Panc1 (cell line): ENCODE measurements at regions not wholly inside any gene's neighbourhood (a gene's known extent, or its start where the extent isn't known, plus 50 kb on each side); places are given as distances from the start of the nearest gene placed in this dataset.

Experiments used
- ATAC-seq: fragments of 200-7000 bp; cut with Tn5 transposase; 2 replicates; pipeline ENCODE4 v1.9.1; 2020; ENCODE audit warnings: mild to moderate bottlenecking, moderate library complexity
- BruUV-seq: library from RNA; stranded (reverse); fragments of 400-500 nt; replicated peaks from 2 replicates; lab custom pipeline; 2021; lab: Mats Ljungman, UMichigan
- CTCF ChIA-PET: fragments of 300-600 bp; sonication (Branson Sonifier 250); formaldehyde crosslinking; loops from one replicate; lab custom pipeline; 2022; ENCODE audit warnings: antibody characterized with exemption; lab: Charles Lee
- POLR2A ChIA-PET: fragments of 300-600 bp; sonication (Branson Sonifier 250); formaldehyde crosslinking; loops from one replicate; lab custom pipeline; 2022; ENCODE audit warnings: antibody characterized with exemption; lab: Charles Lee
- DNase-seq: peaks from one replicate; pipeline ENCODE4 v3.0.0-alpha.2; 2010; ENCODE audit warnings: low read depth, low spot score
- H3K27ac ChIP-seq: 2 replicates; pipeline ENCODE4 v1.5.1; 2011; ENCODE audit warnings: mild to moderate bottlenecking, low read length, inconsistent platforms
- H3K27me3 ChIP-seq: fragments of 200-500 bp; sonication (Bioruptor generic); 2 replicates; pipeline ENCODE4 v1.6.0; 2014; ENCODE audit warnings: low read length, inconsistent platforms; ENCODE audit not compliant: control insufficient read depth, insufficient read depth
- H3K36me3 ChIP-seq: fragments of 200-500 bp; sonication (Bioruptor generic); 2 replicates; pipeline ENCODE4 v1.5.1; 2014; ENCODE audit warnings: inconsistent platforms, mild to moderate bottlenecking, low read length, moderate library complexity; ENCODE audit not compliant: control insufficient read depth, insufficient read depth
- H3K4me1 ChIP-seq: 2 replicates; pipeline ENCODE4 v1.5.1; 2011; ENCODE audit warnings: inconsistent platforms, mild to moderate bottlenecking, low read length, moderate library complexity; ENCODE audit not compliant: control insufficient read depth, insufficient read depth
- H3K4me3 ChIP-seq, 2 experiments: 2 replicates each; pipeline ENCODE4 v1.5.1; 2011 to 2012; ENCODE audit warnings: low read depth in 2 of 2, low read length in 2 of 2, mild to moderate bottlenecking in 2 of 2, inconsistent platforms in 1 of 2, moderate library complexity in 1 of 2
- H3K9me3 ChIP-seq: fragments of 200-500 bp; sonication (Bioruptor generic); 2 replicates; pipeline ENCODE4 v1.5.1; 2014; ENCODE audit warnings: low read depth, mild to moderate bottlenecking, inconsistent platforms, low read length, moderate library complexity; ENCODE audit not compliant: control insufficient read depth, insufficient read depth
- CTCF ChIP-seq: fragments of 450-650 bp; IDR thresholded peaks from 2 replicates; pipeline ENCODE4 v1.5.1; 2017; ENCODE audit warnings: mild to moderate bottlenecking
- POLR2AphosphoS5 ChIP-seq: IDR thresholded peaks from 2 replicates; pipeline ENCODE4 v1.6.1; 2012; ENCODE audit warnings: mild to moderate bottlenecking, low read depth, low read length, moderate library complexity
- REST ChIP-seq, 2 experiments: IDR thresholded peaks; 2 replicates each; pipeline ENCODE4 v1.6.1; 2011 to 2012; ENCODE audit warnings: low read depth in 2 of 2, control low read depth in 1 of 2, low read length in 1 of 2, mild to moderate bottlenecking in 1 of 2, moderate library complexity in 1 of 2; ENCODE audit not compliant: insufficient read depth in 1 of 2
- SIN3A ChIP-seq: IDR thresholded peaks from 2 replicates; pipeline ENCODE4 v1.6.1; 2012; ENCODE audit warnings: low read depth, mild to moderate bottlenecking, low read length, moderate library complexity, borderline replicate concordance; ENCODE audit not compliant: insufficient read depth
- TCF7L2 ChIP-seq: IDR thresholded peaks from 2 replicates; pipeline ENCODE4 v1.6.1; 2011; ENCODE audit warnings: mild to moderate bottlenecking, low read depth, low read length, inconsistent platforms
- in situ Hi-C: cut with HindIII; loops from 2 replicates; pipeline ENCODE4 v1.10.0; 2016; ENCODE audit warnings: low sequenced_read_pairs, low pct_unique_long_range_greater_than_20kb
- intact Hi-C: fragments of 100-400 bp; cut with micrococcal nuclease; formaldehyde crosslinking; loops from one replicate; pipeline ENCODE4 v1.10.0; 2022; ENCODE audit not compliant: unreplicated experiment

DNA sequence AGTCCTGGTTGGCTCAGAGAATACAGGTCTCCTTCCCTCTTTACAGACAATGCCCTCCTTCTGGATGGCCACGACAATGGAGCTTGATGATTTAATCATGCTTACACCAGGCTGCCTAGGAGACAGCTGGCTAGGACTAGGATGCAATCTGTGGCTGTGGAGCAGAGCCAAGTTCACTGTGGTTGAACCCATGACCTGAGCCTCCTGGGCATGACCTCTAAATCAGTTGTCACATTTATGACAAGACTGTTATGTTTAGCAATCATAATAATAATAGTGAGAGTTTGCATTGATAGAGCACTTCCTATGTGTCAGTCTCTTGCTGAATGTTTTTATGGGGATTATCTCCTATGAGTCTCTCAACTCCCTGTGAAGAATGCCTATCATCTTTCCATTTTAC lies 244.1 kb downstream of the ICOS start:
- intact Hi-C loops (no loop called here), in situ Hi-C loops (no loop called here)
- no peaks in the 10 kb centered on the region for H3K36me3 ChIP-seq
- H3K27ac ChIP-seq = no peak overlapping the region
- ATAC-seq = no peak
- no TSS peak for BruUV-seq
- ChIA-PET CTCF (no interaction called here), POLR2A (no interaction called here)
- H3K4me1 ChIP-seq = no peaks in the 10 kb centered on the region
- no peaks in the 10 kb centered on the region; the same call in 1 of the 2 replicates for H3K27me3 ChIP-seq
- TF ChIP-seq SIN3A (no peak), POLR2AphosphoS5 (no peak), CTCF (no peak), REST (IDR thresholded peaks at IDR 0.05; ENCODE audit: insufficient read depth in 1 of 2, low read depth in 2 of 2, low read length in 1 of 2) (no peak), TCF7L2 (no peak)
- no peak overlapping the region for H3K4me3 ChIP-seq
- H3K9me3 ChIP-seq = no peaks in the 10 kb centered on the region
- DNase-seq = no peak

DNA sequence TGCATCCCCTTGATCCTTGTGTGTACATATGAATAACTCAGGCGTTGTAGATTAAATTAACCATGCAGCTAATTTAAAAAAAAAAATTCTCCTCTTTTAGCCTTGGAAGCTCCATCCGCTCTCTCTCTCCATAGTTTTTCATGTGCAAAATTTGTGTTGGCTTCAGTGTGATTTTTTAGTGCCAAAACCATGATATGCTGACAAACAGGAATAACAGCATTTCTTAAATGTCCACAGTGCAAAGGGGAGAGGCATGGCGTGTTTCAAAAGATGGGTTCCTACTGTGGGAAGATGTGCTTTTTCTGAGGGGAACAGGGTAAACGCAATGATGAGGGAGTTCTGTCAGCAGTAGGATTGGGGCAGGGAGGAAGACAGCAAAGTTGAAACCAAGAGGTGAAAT lies 247.0 kb downstream of the ICOS start:
- intact Hi-C loops (no loop called here), in situ Hi-C loops (no loop called here)
- TF ChIP-seq SIN3A = no peak
- Histone ChIP-seq H3K36me3 (no peaks in the 10 kb centered on the region), H3K9me3 (no peaks in the 10 kb centered on the region), H3K4me1 (no peaks in the 10 kb centered on the region), H3K27ac (no peak overlapping the region), H3K27me3 (no peaks in the 10 kb centered on the region; the same call in 1 of the 2 replicates), H3K4me3 (no peak overlapping the region)
- no peak for ATAC-seq
- CTCF ChIA-PET = no interaction called here
- no peak for DNase-seq
- no TSS peak for BruUV-seq
- POLR2A ChIA-PET = no interaction called here

- no peak for TF ChIP-seq TCF7L2
- TF ChIP-seq REST (IDR thresholded peaks at IDR 0.05; ENCODE audit: insufficient read depth in 1 of 2, low read depth in 2 of 2, low read length in 1 of 2) = no peak
- TF ChIP-seq POLR2AphosphoS5 = no peak
- ChIA-PET POLR2A (no interaction called here), CTCF (no interaction called here)
- no peak for ATAC-seq
- BruUV-seq = no TSS peak
- Histone ChIP-seq H3K27me3 (no peaks in the 10 kb centered on the region; the same call in 1 of the 2 replicates), H3K9me3 (no peaks in the 10 kb centered on the region), H3K27ac (no peak overlapping the region), H3K36me3 (no peaks in the 10 kb centered on the region), H3K4me3 (no peak overlapping the region), H3K4me1 (no peaks in the 10 kb centered on the region)
- intact Hi-C loops (no loop called here), in situ Hi-C loops (no loop called here)
- no peak for DNase-seq
These were observed 247.7 kb downstream of the ICOS start for GRCh38 chr2:204184226-204184625.
